GM19328 (cell line): ENCODE measurements at regions not wholly inside any gene's neighbourhood (a gene's known extent, or its start where the extent isn't known, plus 50 kb on each side); places are given as distances from the start of the nearest gene placed in this dataset.

Experiments used
- ATAC-seq: cut with Tn5 transposase; IDR thresholded peaks from one replicate; pipeline ENCODE4 v1.9.1; 2021; ENCODE audit warnings: mild to moderate bottlenecking, moderate library complexity; ENCODE audit not compliant: unreplicated experiment

DNA sequence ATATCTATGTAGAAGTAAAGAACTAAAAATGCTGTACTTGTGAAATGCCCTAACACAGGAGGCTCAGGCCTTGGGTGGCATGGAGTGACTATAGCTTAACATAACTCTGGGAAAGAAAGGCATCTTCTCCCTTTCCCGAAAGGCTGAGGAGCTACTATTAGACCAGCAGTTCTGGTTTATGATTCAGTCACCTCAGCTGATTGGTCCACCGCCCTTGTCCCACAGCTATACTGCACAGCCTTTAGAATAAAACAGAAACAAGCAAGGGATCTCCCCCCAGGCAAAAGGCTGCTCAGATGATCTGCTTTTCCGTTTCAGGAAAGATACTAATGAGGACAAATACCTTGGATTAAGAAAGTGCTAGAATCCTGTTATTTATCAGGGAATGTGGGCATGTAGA, 171.3 kb downstream of the SNCA start:
- ATAC-seq: no peak

- ATAC-seq: no peak
Observed at GRCh38 chr4:89664521-89664920, 172.4 kb downstream of the SNCA start.

- no peak for ATAC-seq
Observed at GRCh38 chr4:89661173-89661899, 175.6 kb downstream of the SNCA start.

- no peak for ATAC-seq
Observed at GRCh38 chr4:89660444-89661172, 176.4 kb downstream of the SNCA start.

GRCh38 chr4:89658701-89659024, 178.3 kb downstream of the SNCA start:
- ATAC-seq: peak; percentile 70

DNA sequence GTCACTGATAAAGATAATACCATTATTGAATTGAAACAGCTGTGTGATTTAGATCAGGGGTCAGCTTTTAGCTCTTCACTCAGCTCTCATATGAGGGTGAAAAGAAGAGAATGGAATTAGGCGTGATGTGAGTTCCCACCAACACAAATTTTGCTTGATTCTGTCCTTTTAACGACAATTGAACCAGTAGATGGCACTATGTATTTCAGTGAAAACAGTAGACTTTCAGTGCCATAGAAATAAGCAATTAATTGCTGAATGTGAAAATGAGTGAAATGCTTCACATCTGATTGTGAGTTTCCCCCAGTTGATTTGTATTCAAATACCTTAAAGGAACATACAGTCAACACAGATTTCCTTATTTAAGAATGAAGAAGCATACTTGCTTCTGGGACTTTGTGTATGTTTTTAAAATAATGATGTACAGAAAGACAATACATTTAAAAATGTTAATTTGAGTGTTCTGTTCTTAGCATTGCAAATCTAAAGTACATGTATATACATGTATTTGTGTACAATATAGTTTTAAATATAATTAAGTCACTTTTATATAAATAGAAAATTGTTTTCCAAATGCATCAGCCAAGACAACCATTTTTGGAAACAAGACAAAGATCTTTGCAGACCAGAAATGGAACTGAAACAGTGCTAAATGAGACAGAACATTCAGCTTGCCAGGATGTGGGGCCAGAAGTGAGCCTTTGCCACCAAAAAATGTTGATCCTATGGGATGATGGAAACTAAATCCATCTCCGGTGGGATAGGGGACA, 178.8 kb downstream of the SNCA start:
- ATAC-seq: peak; percentile 69

DNA sequence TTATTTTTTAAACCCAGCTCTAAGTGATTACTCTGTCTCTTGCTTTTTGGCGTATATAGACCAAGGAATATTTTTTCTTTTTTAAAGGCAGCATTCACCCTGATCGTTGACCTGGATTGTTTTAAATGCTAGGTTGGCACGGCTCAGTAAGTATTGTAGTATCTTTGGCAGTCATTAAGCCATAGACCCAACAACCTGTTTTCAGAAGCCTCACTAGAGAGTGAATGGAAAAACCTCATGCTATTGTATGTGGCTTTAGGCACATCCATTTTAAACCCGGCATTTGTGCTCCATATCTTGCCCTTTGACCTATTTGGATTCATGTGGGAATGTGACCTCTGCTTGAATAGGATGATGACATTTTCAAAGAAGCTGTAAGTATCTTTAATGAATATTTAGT, 183.9 kb downstream of the SNCA start:
- no peak for ATAC-seq

DNA sequence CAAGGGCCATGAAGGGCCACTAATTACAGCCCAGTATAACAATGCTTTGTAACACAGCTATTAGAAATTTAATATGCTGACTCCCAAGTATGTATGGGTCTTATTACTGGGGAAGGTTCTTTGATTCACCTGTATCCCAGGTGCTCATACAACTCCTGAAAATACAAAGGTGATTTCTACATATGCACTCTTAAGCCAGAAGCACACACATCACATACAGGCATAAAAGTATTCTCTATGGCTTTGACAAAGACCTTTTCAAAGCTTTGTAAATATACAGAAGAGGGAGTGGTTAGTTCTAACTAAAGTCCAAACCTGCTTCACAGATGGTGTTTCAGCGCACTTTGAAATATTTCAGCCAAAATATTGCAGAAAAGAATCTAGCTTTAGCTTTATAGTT, 191.5 kb downstream of the SNCA start:
- no peak for ATAC-seq

DNA sequence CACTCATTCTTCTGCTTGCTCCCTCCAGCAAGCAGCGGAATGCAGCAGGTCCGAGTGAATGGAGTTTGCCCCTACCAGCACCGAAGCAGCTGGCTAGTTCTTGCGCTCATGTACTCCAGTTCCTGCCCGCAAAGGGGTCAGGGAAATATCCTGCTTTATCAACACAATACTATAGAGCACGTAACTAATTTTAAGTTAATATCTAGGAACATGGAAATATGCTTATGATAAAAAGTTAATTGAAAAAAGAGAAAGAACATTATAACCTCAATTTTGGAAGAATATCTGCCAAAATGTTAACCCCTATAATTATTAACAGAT, 195.6 kb downstream of the SNCA start:
- no peak for ATAC-seq

GRCh38 chr4:89640620-89641366, 196.2 kb downstream of the SNCA start:
- ATAC-seq: no peak

GRCh38 chr4:89639395-89639794, 197.6 kb downstream of the SNCA start:
- no peak for ATAC-seq

- ATAC-seq: no peak
Observed at GRCh38 chr4:89625599-89626293, 211.2 kb downstream of the SNCA start.

DNA sequence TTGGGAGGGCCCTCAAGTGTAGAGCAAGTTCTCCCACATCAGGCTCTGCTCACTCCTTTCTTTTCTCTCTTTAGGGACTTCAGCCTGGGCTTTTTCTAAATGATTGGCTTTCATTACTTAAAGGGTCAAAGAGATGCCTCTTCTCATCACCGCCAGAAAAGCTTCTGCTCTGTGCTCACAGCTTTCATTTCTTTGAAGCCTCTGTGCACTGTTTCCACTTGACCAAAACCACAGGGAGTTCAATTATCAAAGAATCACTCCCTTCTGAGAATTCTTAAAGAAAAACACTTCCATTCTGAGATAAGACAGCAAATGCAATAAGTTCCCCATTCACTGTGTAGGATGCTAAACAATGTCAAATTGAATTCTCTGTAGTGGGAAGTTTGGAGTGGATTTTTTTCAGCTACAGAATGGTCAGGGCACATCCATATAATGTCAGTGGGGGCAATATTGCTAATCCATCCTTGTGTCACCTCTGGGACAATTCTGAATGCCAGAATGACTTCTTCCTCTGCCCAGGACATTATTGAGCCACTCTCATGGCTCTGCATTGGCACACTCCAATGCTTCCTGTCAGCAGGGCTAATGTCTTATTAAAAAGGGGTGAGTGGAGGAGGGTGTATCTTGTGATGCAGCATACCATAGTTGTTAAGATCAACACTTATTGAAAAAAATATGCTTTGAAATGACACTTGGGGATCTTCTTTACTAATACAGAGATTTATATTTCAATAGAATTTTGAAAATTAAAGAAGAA, 217.6 kb downstream of the SNCA start:
- no peak for ATAC-seq

GRCh38 chr4:89618151-89618550, 218.8 kb downstream of the SNCA start:
- no peak for ATAC-seq

- no peak for ATAC-seq
Observed at GRCh38 chr4:89617317-89617716, 219.6 kb downstream of the SNCA start.

DNA sequence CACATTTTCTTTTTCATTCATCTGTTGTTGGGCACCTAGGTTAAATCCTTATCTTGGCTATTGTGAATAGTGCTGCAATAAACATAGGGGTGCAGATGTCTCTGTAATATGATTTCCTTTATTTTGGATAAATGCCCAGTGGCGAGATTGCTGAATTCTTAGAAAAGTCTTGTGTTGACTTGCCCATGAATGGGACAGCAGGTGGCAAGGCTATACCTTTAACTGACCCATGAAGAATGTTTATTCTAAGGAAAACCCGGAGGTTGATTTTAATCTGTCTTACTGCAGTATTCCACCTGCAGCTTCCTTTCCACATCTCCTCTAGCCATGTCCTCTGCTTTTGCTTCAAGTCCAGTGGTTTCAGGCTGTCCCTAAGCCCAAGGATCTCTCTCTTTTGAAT, 220.6 kb downstream of the SNCA start:
- ATAC-seq: no peak

DNA sequence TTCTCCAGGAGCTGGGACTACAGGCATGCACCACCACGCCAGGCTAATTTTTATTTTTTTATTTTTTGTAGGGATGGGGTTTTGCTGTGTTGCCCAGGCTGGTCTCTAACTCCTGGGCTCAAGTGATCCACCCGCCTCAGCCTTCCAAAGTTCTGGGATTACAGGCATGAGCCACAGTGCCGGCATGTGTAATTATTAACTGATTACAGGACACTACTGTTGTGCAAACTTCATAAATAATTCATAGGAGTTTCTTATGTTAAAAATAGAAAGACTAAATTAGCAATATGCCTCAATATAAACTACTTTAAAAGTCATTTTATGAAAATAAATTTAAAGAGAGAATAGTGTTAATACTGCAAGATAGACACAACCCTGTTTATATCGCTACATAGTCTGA, 221.9 kb downstream of the SNCA start:
- ATAC-seq: no peak

- no peak for ATAC-seq
Observed at GRCh38 chr4:89614155-89614554, 222.8 kb downstream of the SNCA start.

- no peak for ATAC-seq
Observed at GRCh38 chr4:89610236-89610635, 226.7 kb downstream of the SNCA start.

- no peak for ATAC-seq
Observed at GRCh38 chr4:89609756-89610155, 227.2 kb downstream of the SNCA start.
